ENCODE measurements at regions not wholly inside any gene's neighbourhood (a gene's known extent, or its start where the extent isn't known, plus 50 kb on each side); places are given as distances from the start of the nearest gene placed in this dataset.
A peak's percentile ranks its signal among the peaks of the same experiment; 100 is the strongest.
"Not testable (repeated sequence)": the region's sequence is repeated elsewhere in the genome, so short reads cannot be mapped to it uniquely, and the experiment has no call there.

- DNase-seq: peak in 1 of 2 experiments; percentile 37
Observed at GRCh38 chr6:44010411-44011349, 116.6 kb downstream of the MRPL14 start.

GRCh38 chr6:44009425-44010321, 117.6 kb downstream of the MRPL14 start:
- DNase-seq: no peak

GRCh38 chr6:44008821-44009370, 118.4 kb downstream of the MRPL14 start:
- no peak for DNase-seq

DNA sequence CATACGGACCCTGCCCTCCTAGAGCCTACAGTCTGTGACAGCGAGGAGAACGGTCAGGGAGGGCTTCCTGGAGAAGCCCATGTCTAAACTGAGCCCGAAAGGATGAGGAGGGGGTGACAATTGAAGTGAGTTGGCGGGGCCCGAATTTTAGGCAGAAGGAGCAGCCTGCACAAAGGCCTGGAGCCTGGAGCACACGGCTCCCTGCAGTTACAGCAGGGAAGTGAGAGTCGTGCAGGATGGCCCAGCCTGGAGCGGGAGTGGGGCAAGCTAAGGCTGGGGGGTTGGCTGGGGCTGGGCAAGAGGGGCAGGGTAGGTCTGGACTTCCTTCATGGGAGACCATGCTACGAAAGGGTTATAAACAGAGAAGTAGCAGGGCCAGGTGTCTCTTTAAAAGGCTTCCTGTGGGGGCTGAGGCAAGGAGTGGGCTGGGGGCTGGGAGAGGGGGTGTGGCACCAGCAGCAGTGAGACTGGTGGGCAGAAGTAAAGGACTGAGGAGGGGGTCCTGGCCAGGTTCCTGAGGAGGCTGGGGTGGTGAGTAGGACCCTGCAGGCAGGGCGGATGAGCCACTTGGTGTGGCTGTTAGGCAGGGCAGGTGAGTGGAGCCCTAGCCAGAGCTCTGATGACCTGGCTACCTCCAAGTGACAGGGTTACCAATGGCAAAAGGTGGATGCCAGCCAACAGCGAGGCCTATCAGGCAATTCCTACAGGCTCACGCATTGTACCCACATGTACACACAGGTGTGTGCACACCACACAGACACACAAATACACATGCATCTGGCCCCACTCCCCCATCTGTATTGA, 119.2 kb downstream of the MRPL14 start:
- DNase-seq: no peak

GRCh38 chr6:44006872-44007303, 120.4 kb downstream of the MRPL14 start:
- DNase-seq: no peak

DNA sequence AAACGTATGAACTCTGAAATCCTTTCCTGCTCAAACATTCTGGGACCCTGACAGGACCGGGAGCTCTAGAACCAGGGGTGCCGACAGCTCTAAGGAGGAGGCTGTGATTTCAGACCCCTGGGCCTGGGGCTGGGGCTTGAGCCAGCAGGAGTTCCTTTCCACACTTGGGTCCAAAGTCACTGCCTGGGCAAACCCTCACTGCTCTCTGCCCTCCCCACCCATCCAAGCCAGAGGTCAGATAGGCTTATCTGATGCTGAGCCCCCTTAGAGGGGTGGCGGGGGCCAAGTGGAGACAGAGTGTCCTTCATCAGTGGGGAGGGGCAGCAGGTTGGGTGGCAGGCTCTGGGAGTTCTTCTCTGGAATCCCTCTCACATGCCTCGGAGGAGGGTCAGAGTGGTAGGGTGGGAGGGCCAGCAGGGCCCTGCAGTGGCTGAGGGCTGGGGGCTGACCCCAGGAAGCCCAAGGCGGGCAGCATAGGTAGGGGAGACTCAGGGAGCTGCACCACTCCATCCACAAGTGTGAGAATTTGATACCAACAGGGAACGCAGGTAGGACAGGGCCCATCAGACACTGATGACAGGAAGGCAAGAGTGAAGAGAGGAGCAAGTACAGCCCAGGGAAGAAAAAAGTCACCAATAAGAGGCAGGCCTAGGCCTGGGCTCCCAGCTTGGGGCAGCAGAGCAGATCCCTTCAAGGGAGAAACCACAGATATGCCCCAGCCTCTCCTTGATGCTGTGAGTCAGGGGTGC, 121.0 kb downstream of the MRPL14 start:
- DNase-seq: no peak

GRCh38 chr6:44005507-44005903, 121.7 kb downstream of the MRPL14 start:
- no peak for DNase-seq

GRCh38 chr6:44004625-44005506, 122.4 kb downstream of the MRPL14 start:
- DNase-seq: peak in 1 of 2 experiments; percentile 33

DNA sequence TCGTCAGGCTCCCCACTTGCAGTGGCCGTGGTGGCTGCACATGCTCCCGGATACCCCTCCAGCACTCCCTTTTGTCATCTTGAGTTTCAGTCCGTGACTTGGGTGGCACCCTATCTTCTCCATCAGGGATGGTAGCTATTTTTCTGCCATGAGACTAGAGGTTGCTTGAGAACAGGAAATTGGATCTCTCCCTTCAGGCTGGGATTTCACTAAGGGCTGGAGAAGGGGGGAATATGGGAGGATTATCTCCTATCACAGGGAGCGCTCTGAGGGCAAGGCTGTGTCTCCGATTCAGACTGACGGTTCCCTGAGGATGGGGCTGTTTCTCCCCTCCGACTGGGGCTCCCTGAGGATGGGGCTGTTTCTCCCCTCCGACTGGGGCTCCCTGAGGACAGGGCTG, 123.1 kb downstream of the MRPL14 start:
- DNase-seq: no peak

GRCh38 chr6:44003345-44004061, 123.7 kb downstream of the MRPL14 start:
- peak; percentile 38 for DNase-seq

DNA sequence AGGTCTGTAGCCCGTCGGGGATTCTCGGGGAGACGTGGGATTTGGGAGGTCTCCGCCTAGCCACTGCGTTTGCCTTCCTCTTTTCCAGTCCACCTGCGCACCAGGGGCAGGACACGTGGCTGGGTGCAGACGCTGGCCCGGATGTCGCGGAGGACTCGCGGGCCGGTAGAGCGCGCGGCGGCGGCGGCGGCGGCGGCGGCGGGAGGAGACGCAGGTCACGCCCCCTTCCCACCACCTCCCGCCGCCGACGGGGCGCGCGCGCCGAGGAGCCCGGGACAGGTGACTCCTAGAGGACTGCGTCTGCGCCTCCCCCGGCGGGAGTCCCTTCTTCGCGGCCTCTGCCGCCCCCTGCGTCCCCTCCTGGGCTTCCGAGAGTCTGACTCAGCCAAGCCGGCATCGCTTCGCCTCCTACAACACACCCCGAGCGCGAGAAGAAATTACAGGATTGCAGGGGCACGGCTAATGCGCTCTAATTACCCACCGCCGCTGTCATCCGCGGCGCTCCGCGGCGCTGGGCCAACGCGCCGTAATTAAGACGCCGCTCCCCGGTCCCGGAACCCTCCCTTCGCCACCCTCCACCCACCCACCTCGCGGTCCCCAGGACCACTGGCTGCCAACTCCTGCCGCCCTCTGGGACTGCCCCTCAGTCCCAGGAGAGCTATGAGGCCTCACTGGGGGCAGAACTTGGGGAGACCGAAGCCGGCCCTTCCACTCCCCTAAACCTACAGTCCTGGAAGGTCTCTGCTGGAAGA, 124.5 kb downstream of the MRPL14 start:
- DNase-seq: peak; percentile 77 to 80

GRCh38 chr6:44002067-44002592, 125.1 kb downstream of the MRPL14 start:
- no peak for DNase-seq

- DNase-seq: peak; percentile 48 to 58
Observed at GRCh38 chr6:44001318-44002066, 125.8 kb downstream of the MRPL14 start.

DNA sequence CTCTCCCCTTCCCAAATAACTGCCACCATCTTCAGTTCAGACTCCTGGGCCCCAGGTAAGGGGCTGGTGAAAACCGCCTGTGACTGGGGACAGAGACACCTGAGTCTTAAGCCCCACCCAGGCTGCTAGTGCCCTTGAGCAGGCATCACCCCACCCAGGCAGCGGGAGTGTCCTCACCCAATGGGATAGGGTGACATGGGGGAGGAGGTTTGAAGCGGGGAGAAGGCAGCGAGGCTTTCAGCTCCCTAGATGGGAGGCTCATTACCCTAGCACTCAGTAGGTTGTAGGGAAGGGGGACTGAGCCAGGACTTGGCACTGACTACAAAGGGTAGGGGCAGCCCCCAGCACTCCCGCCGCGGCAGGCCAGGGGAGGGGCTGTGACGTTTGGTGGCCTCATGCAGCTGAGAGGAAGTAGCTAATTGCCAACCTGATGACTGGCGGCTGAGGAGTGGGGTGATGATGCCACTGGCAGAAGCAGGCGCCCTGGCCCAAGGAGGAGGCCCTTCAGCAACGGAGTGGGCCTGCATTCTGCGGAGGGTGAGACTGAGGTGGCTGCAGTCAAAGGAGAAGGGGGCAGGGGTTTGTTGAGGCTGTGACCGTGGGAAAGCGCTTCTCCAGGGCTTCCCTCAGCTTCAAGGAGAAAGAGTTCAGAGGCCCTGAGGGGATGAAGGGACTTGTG, 126.9 kb downstream of the MRPL14 start:
- DNase-seq: peak; percentile 47 to 62

DNA sequence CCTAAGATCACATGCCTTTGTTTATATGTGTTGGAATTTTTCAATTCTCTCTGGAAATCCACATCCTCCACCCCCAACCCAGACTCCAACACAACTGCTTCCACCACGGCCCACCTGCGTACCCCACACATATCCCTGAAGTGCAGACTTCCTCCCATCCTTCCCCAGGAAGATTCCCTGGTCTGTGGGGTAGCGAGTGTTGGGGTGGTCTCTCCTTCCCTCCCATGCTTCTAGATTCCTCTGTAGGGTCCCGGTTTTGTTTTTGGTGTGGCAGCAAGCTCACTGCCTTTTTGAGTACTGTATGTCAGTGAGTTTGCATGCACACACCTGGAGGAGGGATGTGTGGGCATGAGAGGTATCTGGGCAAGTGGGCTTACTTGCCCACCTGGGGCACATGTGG, 127.6 kb downstream of the MRPL14 start:
- no peak for DNase-seq

GRCh38 chr6:43998592-43999243, 128.5 kb downstream of the MRPL14 start:
- not testable (repeated sequence) for DNase-seq
